ENCODE measurements at regions not wholly inside any gene's neighbourhood (a gene's known extent, or its start where the extent isn't known, plus 50 kb on each side); places are given as distances from the start of the nearest gene placed in this dataset.
"Not testable (repeated sequence)": the region's sequence is repeated elsewhere in the genome, so short reads cannot be mapped to it uniquely, and the experiment has no call there.

GRCh38 chr18:27285973-27286562, 101.0 kb upstream of the CHST9 start:
- intact Hi-C loops (cut with micrococcal nuclease) = not testable (repeated sequence)

GRCh38 chr18:27278131-27278530, 93.0 kb upstream of the CHST9 start:
- intact Hi-C loops (cut with micrococcal nuclease) = loop anchor here (5.0 kb wide), 1 partner anchor 1431 kb away; no protein-coding TSS in a partner anchor

GRCh38 chr18:27277554-27277953, 92.4 kb upstream of the CHST9 start:
- intact Hi-C loops (cut with micrococcal nuclease) = loop anchor here (5.0 kb wide), 1 partner anchor 1430 kb away; no protein-coding TSS in a partner anchor

- intact Hi-C loops (cut with micrococcal nuclease) = loop anchor here (5.0 kb wide), 1 partner anchor 1430 kb away; no protein-coding TSS in a partner anchor
Measured at GRCh38 chr18:27276886-27277285, 91.8 kb upstream of the CHST9 start.

GRCh38 chr18:27276479-27276878, 91.4 kb upstream of the CHST9 start:
- intact Hi-C loops (cut with micrococcal nuclease) = loop anchor here (5.0 kb wide), 1 partner anchor 1429 kb away; no protein-coding TSS in a partner anchor

GRCh38 chr18:27274901-27275300, 89.8 kb upstream of the CHST9 start:
- intact Hi-C loops (cut with micrococcal nuclease) = loop anchor here (5.0 kb wide), 1 partner anchor 1428 kb away; no protein-coding TSS in a partner anchor

- intact Hi-C loops (cut with micrococcal nuclease) = no loop called here
Measured at GRCh38 chr18:27270508-27270907, 85.4 kb upstream of the CHST9 start.

GRCh38 chr18:27263369-27263768, 78.3 kb upstream of the CHST9 start:
- intact Hi-C loops (cut with micrococcal nuclease) = no loop called here

GRCh38 chr18:27261769-27262549, 76.9 kb upstream of the CHST9 start:
- intact Hi-C loops (cut with micrococcal nuclease) = no loop called here

- intact Hi-C loops (cut with micrococcal nuclease) = no loop called here
Measured at GRCh38 chr18:27253571-27253970, 68.5 kb upstream of the CHST9 start.

- intact Hi-C loops (cut with micrococcal nuclease) = no loop called here
Measured at GRCh38 chr18:27250471-27250870, 65.4 kb upstream of the CHST9 start.

GRCh38 chr18:27249933-27250332, 64.8 kb upstream of the CHST9 start:
- intact Hi-C loops (cut with micrococcal nuclease) = no loop called here

- intact Hi-C loops (cut with micrococcal nuclease) = no loop called here
Measured at GRCh38 chr18:27244259-27244658, 59.2 kb upstream of the CHST9 start.

GRCh38 chr18:27242392-27243047, 57.4 kb upstream of the CHST9 start:
- intact Hi-C loops (cut with micrococcal nuclease) = no loop called here

- intact Hi-C loops (cut with micrococcal nuclease) = no loop called here
Measured at GRCh38 chr18:27240383-27240782, 55.3 kb upstream of the CHST9 start.

- intact Hi-C loops (cut with micrococcal nuclease) = no loop called here
Measured at GRCh38 chr18:27239669-27240068, 54.6 kb upstream of the CHST9 start.

- intact Hi-C loops (cut with micrococcal nuclease) = no loop called here
Measured at GRCh38 chr18:27235218-27235870, 50.2 kb upstream of the CHST9 start.

Data from T-helper 1 cell treated with Interleukin-12 subunit alpha and Interleukin-12 subunit beta and Interleukin-4 antibody, amounts not matched to agents 30 ng/mL and 1 ng/mL, for 36 hours (primary cell).